MCF 10A (cell line): ENCODE measurements at regions not wholly inside any gene's neighbourhood (a gene's known extent, or its start where the extent isn't known, plus 50 kb on each side); places are given as distances from the start of the nearest gene placed in this dataset.

ENCODE experiments used
- BruUV-seq: library from RNA; stranded (reverse); fragments of 400-500 nt; replicated peaks from 2 replicates; lab custom pipeline; 2021; lab: Mats Ljungman, UMichigan
- CTCF ChIA-PET: fragments of 300-600 bp; sonication (Branson Sonifier 250); formaldehyde crosslinking; extraction: SDS; loops from one replicate; lab custom pipeline; 2021; ENCODE audit warnings: antibody characterized with exemption, inconsistent platforms; lab: Yijun Ruan, JAX
- POLR2A ChIA-PET: fragments of 300-600, 350-650 bp; sonication (Branson Sonifier 250); formaldehyde crosslinking; extraction: SDS; loops from one replicate; lab custom pipeline; 2020; ENCODE audit warnings: antibody characterized with exemption, inconsistent platforms; lab: Yijun Ruan, JAX
- DNase-seq: peaks from one replicate; pipeline ENCODE4 v3.0.0-alpha.2; 2018; ENCODE audit not compliant: unreplicated experiment
- H3K27ac Mint-ChIP-seq: one replicate; pipeline ENCODE4 v1.8.0; 2022; ENCODE audit warnings: mild to moderate bottlenecking, low read depth, mixed read lengths; ENCODE audit not compliant: unreplicated experiment
- H3K27me3 Mint-ChIP-seq: one replicate; pipeline ENCODE4 v1.8.0; 2022; ENCODE audit warnings: mixed read lengths; ENCODE audit not compliant: insufficient read depth, unreplicated experiment
- H3K36me3 Mint-ChIP-seq: one replicate; pipeline ENCODE4 v1.8.0; 2022; ENCODE audit warnings: mild to moderate bottlenecking, moderate library complexity, mixed read lengths; ENCODE audit not compliant: insufficient read depth, unreplicated experiment
- H3K4me1 Mint-ChIP-seq: one replicate; pipeline ENCODE4 v1.8.0; 2022; ENCODE audit warnings: mixed read lengths; ENCODE audit not compliant: insufficient read depth, unreplicated experiment
- H3K4me3 Mint-ChIP-seq: one replicate; pipeline ENCODE4 v1.8.0; 2022; ENCODE audit warnings: mild to moderate bottlenecking, moderate library complexity, mixed read lengths; ENCODE audit not compliant: unreplicated experiment
- H3K9me3 Mint-ChIP-seq: one replicate; pipeline ENCODE4 v1.8.0; 2022; ENCODE audit warnings: mixed read lengths; ENCODE audit not compliant: unreplicated experiment
- CTCF ChIP-seq: fragments of 200-600 bp; IDR thresholded peaks from one replicate; pipeline ENCODE4 v1.8.0; 2022; ENCODE audit warnings: antibody characterized with exemption, mild to moderate bottlenecking; ENCODE audit not compliant: unreplicated experiment
- intact Hi-C: fragments of 100-400 bp; cut with micrococcal nuclease; formaldehyde crosslinking; loops from 2 replicates; pipeline ENCODE4 v1.14.1; 2022

DNA sequence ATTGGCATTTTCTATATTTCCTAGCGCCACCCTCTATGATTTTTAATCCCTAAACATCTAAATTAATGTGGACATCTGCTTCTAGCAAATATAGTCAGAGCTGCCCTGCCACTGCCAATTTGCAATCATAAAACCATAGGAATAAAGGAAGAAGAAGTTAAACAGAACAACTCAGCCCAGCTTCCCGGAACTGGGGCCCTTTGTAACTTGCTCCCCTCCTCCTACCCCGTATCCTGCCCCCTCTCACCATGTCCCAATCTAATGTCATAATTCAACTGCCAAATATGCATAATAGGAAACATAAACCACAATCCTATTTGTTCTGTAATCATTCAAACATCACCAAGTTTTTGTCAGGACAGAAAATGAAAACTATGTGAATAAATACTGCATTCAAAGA lies 74.4 kb upstream of the ACP3 start:
- Mint-ChIP-seq H3K4me3 (no peak overlapping the region), H3K9me3 (no peaks in the 10 kb centered on the region), H3K4me1 (peaks cover 11% of the 10 kb centered on the region), H3K27ac (no peak overlapping the region), H3K36me3 (peaks cover 5% of the 10 kb centered on the region), H3K27me3 (peaks cover 28% of the 10 kb centered on the region)
- TF ChIP-seq CTCF, result no peak
- CTCF ChIA-PET, result interaction anchor here (0.6 to 14.6 kb wide), 6 partner anchors 10 to 587 kb away, joined by 3 to 214 read pairs (median 3); no protein-coding TSS in a partner anchor
- BruUV-seq, result no TSS peak
- intact Hi-C loops, result no loop called here
- DNase-seq, result no peak
- POLR2A ChIA-PET, result no interaction called here

DNA sequence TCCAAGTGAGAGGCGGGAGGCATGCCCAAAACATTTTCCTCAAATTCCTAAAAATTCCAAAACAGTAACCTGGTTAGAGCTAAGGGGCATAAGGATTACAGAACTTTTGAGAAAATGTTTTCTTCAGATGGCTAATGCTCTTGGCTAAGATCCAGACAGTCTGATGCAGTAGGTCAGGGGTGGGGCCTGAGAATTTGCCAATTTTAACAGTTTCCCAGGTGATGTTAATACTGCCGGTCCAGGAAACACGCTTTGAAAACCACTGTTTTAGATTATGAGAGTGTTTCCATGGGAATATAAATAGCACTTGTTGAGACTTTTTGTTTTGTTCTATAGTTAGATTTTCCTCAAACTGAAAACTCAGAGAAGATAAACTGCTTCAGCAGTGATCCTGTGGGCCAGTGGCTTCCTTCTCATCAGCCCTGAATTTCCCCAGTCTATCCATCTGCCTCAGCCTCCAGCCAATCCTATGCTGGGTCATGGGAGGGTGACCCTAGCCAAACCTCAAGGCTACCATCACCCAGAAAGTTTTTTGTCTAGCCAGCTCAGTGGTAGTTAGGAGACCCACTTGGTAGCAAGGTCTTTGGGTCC lies 71.6 kb upstream of the ACP3 start:
- Mint-ChIP-seq H3K4me1 (peaks cover 11% of the 10 kb centered on the region), H3K27me3 (peaks cover 24% of the 10 kb centered on the region), H3K4me3 (no peak overlapping the region), H3K27ac (peak overlapping the region; percentile 24), H3K9me3 (no peaks in the 10 kb centered on the region), H3K36me3 (peaks cover 5% of the 10 kb centered on the region)
- CTCF ChIA-PET, result interaction anchor here (0.8 to 14.6 kb wide), 4 partner anchors 9 to 163 kb away, joined by 3 to 214 read pairs (median 4); no protein-coding TSS in a partner anchor
- intact Hi-C loops, result no loop called here
- POLR2A ChIA-PET, result no interaction called here
- no peak for TF ChIP-seq CTCF
- no TSS peak for BruUV-seq
- DNase-seq, result peak; percentile 60

- CTCF ChIA-PET, result interaction anchor here (1.1 to 14.6 kb wide), 3 partner anchors 34 to 106 kb away, joined by 4 to 214 read pairs (median 8); no protein-coding TSS in a partner anchor
- Mint-ChIP-seq H3K36me3 (peaks cover 5% of the 10 kb centered on the region), H3K27ac (peak overlapping the region; percentile 24), H3K4me1 (peaks cover 11% of the 10 kb centered on the region), H3K27me3 (peaks cover 24% of the 10 kb centered on the region), H3K9me3 (no peaks in the 10 kb centered on the region), H3K4me3 (no peak overlapping the region)
- no peak for DNase-seq
- POLR2A ChIA-PET, result interaction anchor here (0.9 to 1.4 kb wide), 2 partner anchors 13 to 20 kb away, joined by 3 to 4 read pairs; no protein-coding TSS in a partner anchor
- TF ChIP-seq CTCF, result no peak
- no TSS peak for BruUV-seq
- intact Hi-C loops, result no loop called here
Measured at GRCh38 chr3:132246212-132246611, 71.0 kb upstream of the ACP3 start.

DNA sequence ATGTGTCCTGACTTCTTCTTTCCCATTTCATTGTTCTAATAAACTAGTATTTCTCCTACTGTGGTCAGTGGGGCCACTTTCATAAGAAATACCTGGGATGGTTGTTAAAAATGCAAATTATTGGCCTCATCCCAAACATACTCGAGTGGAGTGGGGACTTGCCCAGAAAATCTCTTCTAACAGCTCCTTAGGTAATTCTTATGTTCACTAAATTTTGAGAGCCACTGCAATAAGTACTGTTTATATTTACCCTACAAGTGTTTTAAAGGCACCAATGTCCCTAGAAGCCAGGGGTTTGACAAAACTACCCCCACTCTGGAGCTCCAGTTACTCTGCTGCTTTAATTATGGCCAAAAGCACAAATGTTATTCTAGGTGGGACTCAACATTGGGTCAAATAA lies 70.0 kb upstream of the ACP3 start:
- CTCF ChIA-PET, result interaction anchor here (1.0 to 14.6 kb wide), 5 partner anchors 11 to 209 kb away, joined by 3 to 214 read pairs (median 8); no protein-coding TSS in a partner anchor
- no peak for TF ChIP-seq CTCF
- Mint-ChIP-seq H3K9me3 (no peaks in the 10 kb centered on the region), H3K27ac (no peak overlapping the region), H3K27me3 (peaks cover 16% of the 10 kb centered on the region), H3K4me3 (no peak overlapping the region), H3K4me1 (peaks cover 11% of the 10 kb centered on the region), H3K36me3 (peaks cover 5% of the 10 kb centered on the region)
- POLR2A ChIA-PET, result interaction anchor here (0.7 to 1.4 kb wide), 3 partner anchors 12 to 51 kb away, joined by 3 to 4 read pairs (median 3); no protein-coding TSS in a partner anchor
- intact Hi-C loops, result no loop called here
- no TSS peak for BruUV-seq
- DNase-seq, result no peak
